A673 (cell line): ENCODE measurements at regions not wholly inside any gene's neighbourhood (a gene's known extent, or its start where the extent isn't known, plus 50 kb on each side); places are given as distances from the start of the nearest gene placed in this dataset.

ENCODE experiments used
- BruUV-seq: library from RNA; stranded (reverse); fragments of 400-500 nt; replicated peaks from 2 replicates; lab custom pipeline; 2021; lab: Mats Ljungman, UMichigan
- CTCF ChIA-PET: fragments of 300-600 bp; sonication (Branson Sonifier 250); formaldehyde crosslinking; loops from one replicate; lab custom pipeline; 2022; ENCODE audit warnings: antibody characterized with exemption; lab: Charles Lee
- POLR2A ChIA-PET: fragments of 300-600 bp; sonication (Branson Sonifier 250); formaldehyde crosslinking; loops from one replicate; lab custom pipeline; 2022; ENCODE audit warnings: antibody characterized with exemption; ENCODE audit not compliant: low non-redundant PET; lab: Charles Lee
- DNase-seq: peaks from one replicate; pipeline ENCODE4 v3.0.0-alpha.2; 2015; ENCODE audit warnings: low spot score
- H3K27ac ChIP-seq: fragments of 200-600 bp; sonication (generic); 2 replicates; pipeline ENCODE4 v1.5.1; 2016; ENCODE audit warnings: mixed run types, low read depth, mild to moderate bottlenecking, mixed read lengths, antibody characterized with exemption, low read length; ENCODE audit not compliant: poor library complexity, severe bottlenecking
- H3K27me3 ChIP-seq: fragments of 200-600 bp; sonication (generic); replicated peaks from 2 replicates; pipeline ENCODE4 v1.6.1; 2017; ENCODE audit warnings: mixed run types, low read depth, mild to moderate bottlenecking, mixed read lengths, antibody characterized with exemption, low read length; ENCODE audit not compliant: insufficient read depth, poor library complexity
- H3K36me3 ChIP-seq: fragments of 200-600 bp; sonication (generic); 2 replicates; pipeline ENCODE4 v1.6.1; 2016; ENCODE audit warnings: mixed run types, mild to moderate bottlenecking, mixed read lengths, antibody characterized with exemption, low read length; ENCODE audit not compliant: insufficient read depth, poor library complexity, severe bottlenecking
- H3K4me1 ChIP-seq: fragments of 200-600 bp; sonication (generic); 2 replicates; pipeline ENCODE4 v1.6.1; 2017; ENCODE audit warnings: mixed run types, mild to moderate bottlenecking, mixed read lengths, antibody characterized with exemption, low read length; ENCODE audit not compliant: insufficient read depth, poor library complexity, severe bottlenecking
- H3K4me3 ChIP-seq: fragments of 200-600 bp; sonication (generic); 2 replicates; pipeline ENCODE4 v1.5.1; 2016; ENCODE audit warnings: low read depth, mixed run types, mild to moderate bottlenecking, mixed read lengths, low read length; ENCODE audit not compliant: poor library complexity, severe bottlenecking
- H3K9me3 ChIP-seq: fragments of 200-600 bp; sonication (generic); 2 replicates; pipeline ENCODE4 v1.6.1; 2016; ENCODE audit warnings: mixed run types, low read depth, mild to moderate bottlenecking, mixed read lengths, antibody characterized with exemption, low read length; ENCODE audit not compliant: poor library complexity, severe bottlenecking
- EZH2 ChIP-seq: fragments of 200-600 bp; sonication (generic); IDR thresholded peaks from 2 replicates; pipeline ENCODE4 v1.6.1; 2017; ENCODE audit warnings: borderline replicate concordance, low read depth, mild to moderate bottlenecking, mixed read lengths, antibody characterized with exemption, low read length; ENCODE audit not compliant: poor library complexity, severe bottlenecking
- intact Hi-C: fragments of 100-400 bp; cut with micrococcal nuclease; formaldehyde crosslinking; loops from one replicate; pipeline ENCODE4 v1.10.0; 2022; ENCODE audit not compliant: unreplicated experiment
- TF ChIP-seq, protein P1 (sequence below): fragments of 300-800, 200-600 bp; sonication (generic); conservative IDR thresholded peaks from 2 replicates; pipeline ENCODE4 v1.5.1; 2017; ENCODE audit warnings: low read depth, mild to moderate bottlenecking, antibody characterized with exemption, low read length, moderate library complexity, mixed read lengths

DNA sequence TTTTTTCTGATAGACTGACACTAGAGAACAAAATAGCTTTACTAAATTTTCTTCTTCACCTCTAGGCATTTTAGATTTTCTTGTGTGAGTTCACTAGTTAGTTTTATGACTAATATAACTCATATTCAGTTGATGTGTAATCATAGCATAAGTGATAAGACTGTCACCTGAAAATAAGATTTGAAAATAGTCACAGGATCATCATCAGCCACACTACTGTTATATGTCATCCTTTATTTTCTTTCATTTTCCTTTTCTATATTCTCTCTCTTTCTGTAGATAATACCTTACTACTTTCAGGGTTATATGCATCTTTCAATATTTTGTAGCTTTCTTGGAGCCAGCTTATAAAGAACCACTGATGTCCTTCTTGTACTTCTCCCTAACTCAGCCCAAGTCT is 292.6 kb downstream of the TDRD3 start:
- POLR2A ChIA-PET: no interaction called here
- Histone ChIP-seq H3K36me3 (no peaks in the 10 kb centered on the region), H3K9me3 (no peaks in the 10 kb centered on the region), H3K4me3 (no peak overlapping the region), H3K4me1 (no peaks in the 10 kb centered on the region), H3K27ac (no peak overlapping the region), H3K27me3 (no peaks in the 10 kb centered on the region)
- intact Hi-C loops: no loop called here
- TF ChIP-seq, protein P1, sequence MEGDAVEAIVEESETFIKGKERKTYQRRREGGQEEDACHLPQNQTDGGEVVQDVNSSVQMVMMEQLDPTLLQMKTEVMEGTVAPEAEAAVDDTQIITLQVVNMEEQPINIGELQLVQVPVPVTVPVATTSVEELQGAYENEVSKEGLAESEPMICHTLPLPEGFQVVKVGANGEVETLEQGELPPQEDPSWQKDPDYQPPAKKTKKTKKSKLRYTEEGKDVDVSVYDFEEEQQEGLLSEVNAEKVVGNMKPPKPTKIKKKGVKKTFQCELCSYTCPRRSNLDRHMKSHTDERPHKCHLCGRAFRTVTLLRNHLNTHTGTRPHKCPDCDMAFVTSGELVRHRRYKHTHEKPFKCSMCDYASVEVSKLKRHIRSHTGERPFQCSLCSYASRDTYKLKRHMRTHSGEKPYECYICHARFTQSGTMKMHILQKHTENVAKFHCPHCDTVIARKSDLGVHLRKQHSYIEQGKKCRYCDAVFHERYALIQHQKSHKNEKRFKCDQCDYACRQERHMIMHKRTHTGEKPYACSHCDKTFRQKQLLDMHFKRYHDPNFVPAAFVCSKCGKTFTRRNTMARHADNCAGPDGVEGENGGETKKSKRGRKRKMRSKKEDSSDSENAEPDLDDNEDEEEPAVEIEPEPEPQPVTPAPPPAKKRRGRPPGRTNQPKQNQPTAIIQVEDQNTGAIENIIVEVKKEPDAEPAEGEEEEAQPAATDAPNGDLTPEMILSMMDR: no peak
- no peak for TF ChIP-seq EZH2
- DNase-seq: no peak
- CTCF ChIA-PET: interaction anchor here (0.6 kb wide), 1 partner anchor 571 kb away, joined by 5 read pairs; no protein-coding TSS in a partner anchor
- BruUV-seq: no TSS peak

DNA sequence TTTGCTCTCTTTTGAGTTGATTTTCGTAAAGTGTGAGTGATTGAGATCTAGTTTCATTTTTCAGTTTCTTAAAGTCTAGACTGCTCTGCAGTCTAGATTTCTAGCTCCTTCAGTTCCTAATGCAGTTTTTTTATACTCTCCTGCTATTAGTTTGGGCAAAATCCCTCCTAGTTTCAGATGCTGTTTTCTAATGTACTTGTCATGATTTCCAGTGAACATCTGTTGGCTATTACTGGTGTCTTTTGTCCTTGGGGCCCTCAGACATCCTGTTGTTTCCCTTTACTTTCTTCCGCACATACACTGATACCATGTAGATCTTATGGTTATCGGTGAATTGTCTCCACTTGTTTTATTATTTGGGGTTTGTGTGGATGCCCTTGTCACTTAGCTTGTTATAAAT is 292.1 kb downstream of the TDRD3 start:
- CTCF ChIA-PET: interaction anchor here (0.6 kb wide), 1 partner anchor 572 kb away, joined by 5 read pairs; no protein-coding TSS in a partner anchor
- POLR2A ChIA-PET: no interaction called here

DNA sequence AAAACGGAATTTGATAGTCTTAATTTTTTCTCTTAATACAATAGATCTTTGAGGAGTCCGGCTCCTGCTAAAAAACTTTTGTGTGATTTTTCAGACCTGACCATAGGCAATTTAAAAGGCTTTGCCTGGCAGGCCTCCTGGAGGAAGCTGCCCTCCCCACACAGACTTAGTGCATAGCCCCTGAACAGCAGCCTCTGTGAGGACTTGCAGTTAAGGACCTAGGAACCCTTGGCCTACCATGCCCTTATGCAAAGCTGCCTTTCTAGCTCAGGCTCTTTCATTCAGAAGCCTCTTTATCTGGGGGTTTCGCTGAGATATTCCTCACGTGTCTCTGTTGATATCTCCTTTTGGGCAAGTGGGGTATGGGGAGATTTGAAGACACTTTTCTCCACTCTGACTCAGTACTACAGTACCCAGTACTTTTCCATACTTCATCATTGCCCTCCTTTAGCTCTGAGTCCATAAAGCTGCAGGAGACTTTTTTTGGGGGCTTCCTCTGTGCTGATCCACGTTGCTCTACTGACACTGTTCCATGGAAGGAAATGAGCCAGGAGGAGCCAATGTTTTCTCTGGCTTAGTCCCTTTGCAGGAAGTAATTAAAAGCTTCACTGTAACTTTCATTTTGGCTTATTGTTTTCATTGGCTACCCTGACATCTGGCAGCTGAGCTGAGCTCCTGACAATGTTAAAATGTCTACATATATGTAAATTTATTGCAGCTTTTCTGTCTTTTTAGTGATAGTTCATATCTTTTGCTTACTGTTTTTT is 283.1 kb downstream of the TDRD3 start:
- Histone ChIP-seq H3K4me3 (no peak overlapping the region), H3K27ac (no peak overlapping the region), H3K4me1 (no peaks in the 10 kb centered on the region), H3K36me3 (no peaks in the 10 kb centered on the region), H3K9me3 (no peaks in the 10 kb centered on the region), H3K27me3 (no peaks in the 10 kb centered on the region)
- POLR2A ChIA-PET: no interaction called here
- TF ChIP-seq, protein P1: no peak
- no peak for TF ChIP-seq EZH2
- no TSS peak for BruUV-seq
- CTCF ChIA-PET: no interaction called here
- DNase-seq: peak; percentile 75
- intact Hi-C loops: no loop called here

More for the DNA sequence above, 292.1 kb downstream of the TDRD3 start:
- DNase-seq: peak; percentile 58
- no peaks in the 10 kb centered on the region for H3K27me3 ChIP-seq
- no peaks in the 10 kb centered on the region for H3K4me1 ChIP-seq
- no peak overlapping the region for H3K4me3 ChIP-seq
- no TSS peak for BruUV-seq
- H3K27ac ChIP-seq: no peak overlapping the region
- H3K36me3 ChIP-seq: no peaks in the 10 kb centered on the region
- TF ChIP-seq EZH2: no peak
- TF ChIP-seq, protein P1: no peak
- H3K9me3 ChIP-seq: no peaks in the 10 kb centered on the region
- intact Hi-C loops: no loop called here
